T-helper 1 cell (primary cell): ENCODE measurements at regions not wholly inside any gene's neighbourhood (a gene's known extent, or its start where the extent isn't known, plus 50 kb on each side); places are given as distances from the start of the nearest gene placed in this dataset.

ENCODE experiments used
- DNase-seq, 5 donors: peaks; one replicate each; pipeline ENCODE4 v3.0.0-alpha.2; 2012 to 2020

DNA sequence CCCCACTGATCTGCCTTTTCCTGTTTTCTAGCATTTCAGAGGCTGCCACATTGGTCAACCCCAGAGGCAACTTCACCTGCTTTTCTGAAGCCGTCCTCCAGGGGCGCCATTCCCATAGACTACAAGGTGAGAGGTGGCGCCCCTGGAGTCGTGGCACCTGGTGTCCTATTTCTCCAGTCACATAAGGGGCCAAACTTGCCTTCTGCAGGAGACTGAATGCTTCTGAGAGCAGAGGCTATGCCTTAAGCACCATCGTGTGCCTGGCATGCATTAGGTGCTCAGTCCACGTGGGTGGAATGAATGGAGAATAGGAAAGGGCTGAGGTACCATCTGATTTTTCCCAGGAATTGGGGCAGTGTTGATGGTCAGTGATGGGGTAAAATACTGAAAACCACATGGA lies 164.8 kb downstream of the HAPSTR1 start:
- peak in 1 of 5 donors; percentile 11 for DNase-seq

DNA sequence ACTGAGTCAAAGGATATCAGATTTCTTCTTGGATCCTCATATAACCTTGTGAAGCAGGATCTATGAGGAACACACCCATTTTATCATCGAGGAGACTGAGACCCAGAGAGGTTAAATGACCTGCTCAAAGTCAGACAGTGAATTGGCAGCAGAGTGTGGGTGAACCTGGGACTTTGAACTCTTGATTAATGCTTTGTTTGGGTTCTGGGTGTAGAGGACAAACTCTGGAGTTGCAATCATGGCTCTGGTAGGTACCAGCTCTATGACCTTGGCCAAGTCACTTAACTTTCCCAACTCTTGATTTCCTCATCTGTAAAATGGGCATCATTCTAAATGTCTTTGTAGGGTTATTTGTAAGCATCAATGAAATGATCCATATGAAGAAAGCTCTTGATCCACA lies 166.4 kb downstream of the HAPSTR1 start:
- no peak for DNase-seq

DNA sequence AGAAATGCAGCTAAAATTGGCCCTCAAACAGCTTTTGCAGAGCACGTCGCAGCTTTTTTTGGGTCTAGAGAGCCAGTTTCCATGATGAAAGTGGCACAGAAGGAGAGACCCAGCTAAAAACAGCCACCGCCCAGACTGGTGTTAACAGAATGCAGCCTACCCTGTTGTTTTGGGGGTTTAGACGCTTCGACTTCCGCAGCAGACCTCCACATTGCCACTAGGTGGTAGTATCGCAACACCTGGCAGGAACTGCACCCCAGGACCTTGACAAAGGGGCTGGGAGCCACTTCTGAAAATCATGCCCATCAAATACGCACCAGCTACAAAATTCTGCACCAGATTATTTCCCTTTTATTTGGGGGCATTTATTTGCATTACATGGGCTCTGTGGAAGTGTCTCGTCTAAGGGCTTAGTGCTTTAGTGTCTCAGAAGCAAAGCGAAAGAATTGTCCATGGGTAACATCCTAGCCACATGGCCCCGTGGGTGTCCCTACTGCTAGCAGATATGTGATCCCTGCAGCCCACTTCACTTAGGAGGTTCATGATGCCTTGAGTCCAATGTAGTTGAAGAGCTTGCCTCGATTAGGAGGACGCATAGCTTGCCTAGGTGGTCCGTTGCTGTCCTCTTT lies 167.1 kb downstream of the HAPSTR1 start:
- peak in 1 of 5 donors; percentile 14 for DNase-seq

DNA sequence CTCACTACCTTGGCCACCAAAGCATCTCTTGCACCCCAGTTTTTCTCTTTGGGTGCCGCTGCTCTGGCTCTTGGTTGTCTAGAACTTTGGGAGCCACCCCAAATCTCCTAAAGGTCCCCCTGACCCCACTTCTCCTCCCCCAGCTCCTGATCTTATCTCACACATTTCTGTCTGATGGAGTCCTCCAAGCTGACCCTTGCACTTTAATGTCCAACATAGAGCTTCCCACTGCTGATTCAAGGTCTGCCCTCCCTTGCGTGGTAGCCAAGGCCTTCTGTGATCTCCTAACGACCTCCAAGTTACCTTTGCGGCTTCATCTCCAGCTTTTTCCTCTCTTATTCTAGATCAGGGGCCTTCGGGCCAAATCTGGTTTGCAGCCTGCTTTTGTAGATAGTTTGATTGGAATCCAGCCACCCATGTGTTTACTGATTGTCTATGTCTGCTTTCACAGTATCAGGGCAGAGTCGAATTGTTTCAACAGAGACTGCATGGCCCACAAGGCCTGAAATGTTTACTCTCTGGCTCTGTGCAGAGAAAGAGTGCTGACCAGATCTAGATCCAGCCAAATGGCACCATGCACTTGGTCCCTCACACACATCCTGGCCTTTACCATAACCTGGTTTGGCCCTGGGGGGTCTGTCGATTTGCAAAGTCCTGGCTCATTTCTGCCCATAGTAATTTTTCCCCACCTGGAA lies 168.6 kb downstream of the HAPSTR1 start:
- DNase-seq = no peak

DNA sequence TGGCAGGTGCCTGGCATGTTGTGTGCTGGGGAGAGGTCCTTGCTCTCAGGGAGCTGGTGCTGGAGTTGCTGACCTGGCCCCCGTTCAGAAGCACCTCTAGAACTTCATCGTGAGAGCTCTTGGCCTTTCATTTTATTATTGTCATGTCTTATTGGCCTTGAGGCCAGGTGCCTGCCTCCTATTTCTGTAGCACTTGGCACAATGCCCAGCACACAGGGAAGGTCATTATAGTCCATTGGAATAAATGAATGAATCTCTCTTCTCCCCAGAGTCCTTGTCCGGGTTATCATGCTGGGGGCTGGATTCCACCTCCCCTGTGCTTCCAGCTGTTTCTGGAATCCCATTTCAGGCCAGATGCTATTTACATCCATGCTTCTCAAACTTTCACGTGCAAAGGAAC lies 169.2 kb downstream of the HAPSTR1 start:
- no peak for DNase-seq

DNA sequence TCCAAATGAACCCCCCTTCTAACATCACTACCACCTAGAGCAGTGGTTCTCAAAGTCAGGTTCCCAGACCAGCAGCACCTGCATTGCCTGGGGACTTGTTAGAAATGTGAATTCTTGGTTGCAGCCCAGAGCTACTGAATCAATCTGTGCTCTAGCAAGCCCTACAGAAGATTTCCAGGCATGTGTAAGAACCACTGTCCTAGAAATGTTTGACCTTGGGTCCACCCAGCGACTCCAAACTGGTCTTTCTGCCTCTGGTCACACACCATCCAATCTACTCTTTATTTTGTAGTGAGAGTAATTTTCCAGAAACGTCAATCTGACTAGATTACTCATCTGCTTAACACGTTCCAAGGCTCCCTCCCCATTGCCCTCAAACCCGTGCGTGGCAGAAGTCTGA lies 169.9 kb downstream of the HAPSTR1 start:
- DNase-seq = no peak

DNA sequence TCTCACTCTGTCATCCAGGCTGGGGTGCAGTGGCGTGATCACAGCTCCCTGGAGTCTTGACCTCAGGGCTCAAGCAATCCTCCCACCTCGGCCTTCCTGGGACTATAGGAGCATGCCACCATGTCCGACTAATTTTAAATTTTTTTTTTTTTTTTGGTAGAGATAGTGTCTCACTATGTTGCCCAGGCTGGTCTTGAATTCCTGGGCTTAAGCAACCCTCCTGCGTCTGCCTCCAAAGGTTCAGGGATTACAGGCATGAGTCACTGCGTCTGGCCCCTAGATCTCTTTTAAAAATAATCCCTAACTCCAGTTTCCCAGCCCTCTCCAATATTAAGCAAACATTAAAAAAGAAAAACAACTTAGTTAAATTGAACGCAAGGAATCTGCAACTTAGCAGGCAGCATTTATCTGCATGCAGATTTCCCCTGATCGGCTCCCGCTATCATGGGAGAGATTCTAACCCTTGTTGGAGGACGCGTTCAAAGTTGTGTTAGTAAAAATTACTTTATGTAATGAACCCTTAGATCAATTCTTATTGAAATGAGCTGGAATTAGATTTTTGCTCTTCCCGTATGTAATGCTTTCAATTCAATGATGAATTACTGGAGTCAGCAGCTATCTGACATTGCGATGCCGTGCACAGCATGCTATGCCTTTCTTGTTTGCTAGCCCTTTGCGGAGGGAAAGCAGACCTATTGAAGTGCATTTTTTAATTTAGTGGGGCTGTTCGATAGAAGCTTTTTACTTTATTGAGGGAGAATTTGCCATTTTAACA lies 171.7 kb downstream of the HAPSTR1 start:
- no peak for DNase-seq

DNA sequence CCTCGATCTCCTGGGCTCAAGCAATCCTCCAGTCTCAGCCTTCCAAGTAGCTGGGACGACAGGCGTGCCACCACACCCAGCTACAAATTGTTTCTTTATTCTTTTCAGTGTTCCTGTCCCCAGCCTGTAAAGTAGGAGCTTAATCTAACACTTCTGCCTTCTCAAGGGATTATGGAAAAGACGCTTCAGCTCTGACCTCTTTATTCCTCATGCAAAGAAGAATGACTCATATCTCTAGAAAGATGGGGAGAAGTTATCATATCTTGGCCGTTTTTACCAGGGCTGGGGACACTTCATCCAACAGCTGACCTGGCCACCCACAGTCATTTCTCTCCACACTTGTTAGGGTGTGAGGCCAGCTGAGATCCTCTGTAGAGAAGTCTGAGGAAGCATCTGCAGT lies 172.6 kb downstream of the HAPSTR1 start:
- DNase-seq = no peak

DNA sequence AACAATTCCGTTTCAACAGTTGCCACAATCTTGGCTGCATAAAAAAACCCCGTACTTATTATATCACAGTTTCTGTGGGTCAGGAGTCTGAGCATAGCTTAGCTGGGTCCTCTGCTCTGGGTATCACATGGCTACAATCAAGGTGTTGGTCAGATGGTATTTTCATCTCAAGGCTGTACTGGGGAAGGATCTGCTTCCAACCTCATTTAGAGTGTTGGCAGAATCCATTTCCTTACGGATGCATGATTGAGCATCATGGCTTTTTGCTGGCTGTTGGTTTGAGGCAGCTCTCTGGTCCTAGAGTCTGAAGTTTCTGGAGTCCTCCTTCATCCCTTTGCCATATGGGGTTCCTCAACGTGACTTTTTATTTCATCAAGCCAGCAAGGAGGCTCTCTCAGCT lies 177.0 kb downstream of the HAPSTR1 start:
- no peak for DNase-seq

DNA sequence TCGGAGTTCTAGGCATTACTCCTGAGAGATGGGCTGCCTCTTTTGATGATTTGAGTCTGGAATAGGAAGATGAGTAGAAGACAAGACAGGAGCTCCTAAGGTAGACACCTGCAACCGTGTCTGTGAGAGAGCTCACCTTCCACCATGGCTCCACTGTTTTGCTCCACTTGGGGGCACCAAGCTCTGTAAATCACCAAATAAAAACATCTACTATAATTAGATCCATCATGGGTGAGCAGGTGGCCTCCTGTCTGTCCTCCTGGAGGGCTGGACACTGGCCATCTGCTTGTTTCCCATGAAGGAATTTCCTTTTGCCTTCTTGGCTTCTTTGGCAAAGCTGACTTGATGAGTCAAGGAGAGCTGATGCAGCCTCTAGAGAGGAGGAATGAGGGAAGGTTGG lies 179.0 kb downstream of the HAPSTR1 start:
- no peak for DNase-seq

DNA sequence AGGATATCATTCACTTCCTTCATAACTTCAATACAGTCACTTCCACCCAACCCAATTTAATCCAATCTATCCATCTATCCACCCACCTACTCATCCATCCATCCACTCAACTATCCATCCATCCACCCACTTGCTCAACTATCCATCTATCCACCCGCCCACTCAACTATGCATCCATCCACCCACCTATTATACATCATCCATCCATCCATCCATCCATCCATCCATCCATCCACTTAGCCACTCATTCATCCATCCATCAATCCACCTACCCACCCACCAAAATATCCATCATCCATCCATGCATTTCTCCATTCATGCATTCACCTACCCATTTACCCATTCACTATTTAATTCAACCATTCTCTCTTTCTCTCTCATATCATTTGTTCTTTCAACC lies 179.5 kb downstream of the HAPSTR1 start:
- no peak for DNase-seq

DNA sequence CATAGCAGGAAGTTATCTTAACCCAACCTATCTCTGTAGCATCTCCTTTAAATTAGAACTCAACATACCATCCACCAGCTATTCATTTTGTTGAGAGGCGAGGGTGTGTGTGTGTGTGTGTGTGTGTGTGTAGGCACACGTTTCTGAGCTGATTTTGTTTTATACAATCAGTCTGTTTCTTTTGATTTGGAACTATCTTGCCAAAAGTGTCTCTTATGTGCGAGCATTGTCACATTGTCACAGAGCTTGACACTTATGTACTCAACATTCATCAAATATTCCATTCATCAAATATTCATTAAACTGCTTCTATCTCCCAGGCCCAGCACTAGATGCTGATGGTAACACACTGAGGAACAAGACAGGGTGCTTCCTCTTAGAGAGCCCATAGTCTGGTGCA lies 180.4 kb downstream of the HAPSTR1 start:
- DNase-seq = no peak

DNA sequence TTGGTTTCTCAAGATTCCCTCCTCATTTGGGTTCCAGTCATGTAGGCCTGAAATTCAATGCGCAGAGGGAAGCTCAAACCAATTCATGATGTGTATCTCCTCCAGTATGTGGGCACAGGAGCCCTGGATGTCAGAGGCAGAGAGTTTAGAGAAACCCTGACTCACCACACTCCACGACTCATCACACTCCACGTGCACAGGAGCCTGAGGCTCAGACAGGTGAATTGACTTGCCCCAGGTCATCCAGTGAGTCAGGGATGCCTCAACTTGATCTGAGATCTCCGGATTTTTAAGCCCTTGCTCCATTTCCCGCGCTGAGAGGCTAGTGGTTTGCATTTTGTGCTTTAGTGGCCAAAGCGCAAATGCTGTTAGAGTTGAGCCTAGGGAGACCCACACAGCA lies 183.9 kb downstream of the HAPSTR1 start:
- DNase-seq = no peak

DNA sequence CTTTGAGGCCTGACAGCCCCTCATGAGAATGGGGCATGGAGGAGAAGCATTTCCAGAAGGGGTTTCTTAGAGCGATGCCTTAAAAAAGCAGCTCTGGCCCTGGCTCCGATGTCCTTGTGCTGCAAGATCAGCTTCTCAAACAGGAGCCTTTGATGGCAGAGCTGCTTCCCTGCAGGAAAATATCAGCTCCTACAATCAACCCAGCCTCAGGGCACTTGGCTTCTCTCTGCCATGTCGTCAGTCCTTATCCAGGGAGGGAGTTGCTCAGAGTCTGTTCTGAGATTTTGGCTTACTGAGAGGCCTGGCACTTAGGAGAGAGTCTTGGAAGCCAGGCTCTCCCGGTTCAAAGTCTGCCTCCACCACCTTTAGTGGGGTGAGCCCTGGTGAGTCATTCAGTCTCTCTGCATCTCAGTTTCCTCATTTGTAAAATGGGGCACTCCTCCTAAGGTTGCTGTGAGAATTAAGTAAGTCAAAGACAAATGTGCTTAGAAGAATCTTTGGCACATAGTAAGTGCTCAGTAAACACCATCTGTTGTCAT lies 184.4 kb downstream of the HAPSTR1 start:
- DNase-seq = no peak

DNA sequence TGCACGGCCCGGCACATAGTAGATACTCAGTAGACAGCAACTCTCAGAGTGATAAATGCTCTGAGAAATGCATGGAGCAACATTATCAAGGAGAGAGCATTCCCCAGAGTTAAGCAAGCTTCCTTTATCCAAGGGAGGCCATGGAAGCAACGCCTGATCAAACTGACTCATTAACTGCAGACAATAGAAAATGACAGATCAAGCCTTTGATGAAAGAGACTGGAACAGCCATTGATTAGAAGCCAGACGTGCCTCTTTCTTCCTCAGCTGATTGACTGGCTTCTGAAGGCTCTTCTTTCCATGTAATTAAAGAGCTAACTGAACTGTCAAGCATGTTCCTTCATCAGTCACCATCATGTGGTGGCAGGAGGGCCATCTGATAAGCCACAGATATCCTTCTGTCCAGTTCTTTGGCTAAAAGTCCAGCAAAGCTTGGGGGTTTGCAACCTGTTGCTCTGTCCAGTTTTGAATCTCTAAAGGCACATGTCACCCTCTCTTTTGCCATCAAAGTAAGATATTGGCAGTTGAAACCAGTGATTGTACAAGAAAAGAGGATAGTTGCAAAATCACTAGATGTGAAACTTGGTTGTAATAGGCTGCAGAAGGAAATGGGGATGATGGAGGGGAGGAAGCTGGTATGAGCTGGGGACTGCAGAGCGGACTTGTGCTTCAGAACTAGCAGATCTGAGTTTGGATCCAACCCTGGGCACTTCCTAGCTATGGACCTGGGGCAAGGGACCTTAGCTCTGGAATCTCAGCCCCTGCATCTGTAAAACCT lies 188.0 kb downstream of the HAPSTR1 start:
- DNase-seq = no peak

DNA sequence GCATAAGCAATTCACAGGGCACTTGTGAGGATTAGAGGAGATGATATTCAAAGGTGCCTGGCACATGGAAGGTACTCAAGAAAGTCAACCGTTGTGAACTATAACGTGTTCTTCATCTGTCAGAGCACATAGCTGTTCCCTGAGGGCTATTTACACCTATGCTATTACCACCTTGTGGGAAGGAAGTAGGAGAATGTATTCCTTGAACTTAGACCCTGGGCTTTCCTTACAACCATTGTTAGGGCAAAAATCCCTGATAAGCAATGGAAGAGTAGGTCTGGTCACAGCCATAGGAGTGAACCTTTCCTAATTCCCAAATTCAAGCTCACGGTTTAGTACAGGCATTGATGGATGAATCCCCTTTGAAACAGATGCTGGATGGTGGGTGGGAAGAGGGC lies 188.6 kb downstream of the HAPSTR1 start:
- no peak for DNase-seq

DNA sequence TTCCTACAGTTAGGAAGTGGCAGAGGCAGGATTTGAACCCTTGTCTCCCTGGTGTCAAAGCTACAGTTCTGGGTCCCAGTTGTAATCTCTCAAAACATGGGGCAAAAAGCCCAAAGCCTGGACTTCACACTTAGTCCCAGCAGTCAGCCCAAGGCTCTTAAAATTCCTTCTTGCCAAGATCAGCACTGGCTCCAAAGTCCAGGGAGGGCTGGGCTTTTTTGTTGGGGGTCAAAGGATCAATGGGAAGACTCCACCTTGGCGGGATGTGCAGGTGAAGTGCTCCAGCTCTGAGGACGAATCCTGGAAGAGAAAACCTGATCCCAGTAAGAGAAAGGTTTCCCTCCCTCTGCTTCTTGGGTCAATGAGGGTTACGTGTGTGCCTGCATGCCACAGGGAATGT lies 195.5 kb downstream of the HAPSTR1 start:
- DNase-seq = no peak

DNA sequence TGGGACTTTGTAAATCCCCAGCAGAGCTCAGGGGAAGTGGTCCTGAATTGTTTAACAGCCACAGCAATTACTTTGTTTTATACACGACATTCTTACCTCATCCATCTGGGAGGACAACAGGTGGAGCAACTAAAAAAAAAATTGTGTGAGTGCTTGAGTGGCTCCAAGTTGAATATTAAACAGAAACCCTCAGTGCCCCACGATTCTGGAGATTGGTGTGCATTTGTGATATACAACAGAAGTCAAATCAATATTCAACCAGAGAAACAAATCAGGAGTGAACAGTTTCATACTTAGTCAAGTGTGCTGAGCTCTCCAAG lies 204.8 kb downstream of the HAPSTR1 start:
- DNase-seq = no peak

DNA sequence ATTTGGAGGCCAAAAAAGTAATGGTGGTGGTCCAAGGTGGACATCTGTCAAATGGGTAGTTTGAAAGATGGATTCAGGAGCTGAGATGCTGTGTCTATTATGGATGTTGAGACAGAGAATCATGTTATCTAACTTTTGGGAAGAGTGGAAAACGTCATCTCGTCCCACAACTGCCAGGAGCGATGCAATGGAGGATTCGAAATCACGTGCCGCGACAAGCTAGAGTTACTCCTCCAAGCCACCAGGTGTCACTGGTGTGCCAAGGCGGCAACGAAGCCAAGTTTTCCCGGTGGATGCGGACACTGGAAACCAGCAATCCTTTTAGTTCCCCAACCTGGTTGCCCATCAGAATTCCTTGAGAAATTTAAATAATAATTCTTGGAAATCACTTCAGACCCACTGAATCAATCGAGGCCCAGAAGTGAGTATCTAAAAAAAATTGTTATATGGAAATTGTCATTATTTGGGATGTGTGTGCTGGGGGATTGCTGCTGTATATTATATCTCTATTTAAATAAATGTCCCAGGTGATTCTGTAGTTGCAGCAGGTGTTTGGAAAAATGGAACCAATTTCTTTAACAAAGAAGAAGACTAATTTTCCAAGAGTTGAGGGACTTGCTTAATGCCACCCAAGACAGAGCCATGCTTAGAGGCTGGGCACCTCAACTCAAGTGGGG lies 206.1 kb downstream of the HAPSTR1 start:
- DNase-seq = no peak

DNA sequence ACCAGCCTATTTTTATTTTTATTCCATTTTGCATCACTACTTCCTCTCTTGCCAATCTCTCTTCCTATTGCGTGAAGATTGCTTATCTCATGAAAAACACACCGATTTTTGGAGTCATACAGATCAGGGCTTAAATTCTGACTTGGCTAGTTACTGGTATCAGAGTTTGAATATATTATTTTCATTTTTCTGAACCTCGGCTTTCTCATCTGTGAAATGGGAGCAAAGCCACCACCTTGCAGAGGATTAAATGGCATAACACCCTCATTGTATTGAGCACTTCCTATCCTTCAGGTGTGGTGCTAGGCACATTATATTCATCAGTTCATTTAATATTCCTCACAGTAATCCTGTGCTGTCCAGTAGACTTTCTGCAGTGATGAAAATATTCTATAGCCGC lies 208.8 kb downstream of the HAPSTR1 start:
- DNase-seq = no peak

DNA sequence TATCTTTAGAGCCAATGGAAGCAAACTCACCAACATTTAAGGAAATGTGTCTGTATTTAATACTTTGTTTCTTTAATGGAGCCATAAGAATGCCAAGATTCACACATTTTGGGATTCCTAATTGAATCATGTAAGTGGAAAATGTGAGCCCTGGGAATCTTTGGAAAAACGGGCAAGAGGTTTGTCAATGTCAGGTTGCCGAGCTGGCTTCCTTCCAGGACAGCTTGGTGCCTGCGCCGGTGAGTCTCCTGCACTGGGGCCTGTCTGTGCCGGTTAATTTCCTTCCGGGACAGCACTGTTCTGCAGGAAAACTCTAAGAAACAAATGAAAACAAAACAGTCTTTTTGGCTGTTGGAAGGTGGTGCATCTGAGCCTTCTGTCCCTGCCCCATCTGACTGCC lies 210.6 kb downstream of the HAPSTR1 start:
- no peak for DNase-seq

DNA sequence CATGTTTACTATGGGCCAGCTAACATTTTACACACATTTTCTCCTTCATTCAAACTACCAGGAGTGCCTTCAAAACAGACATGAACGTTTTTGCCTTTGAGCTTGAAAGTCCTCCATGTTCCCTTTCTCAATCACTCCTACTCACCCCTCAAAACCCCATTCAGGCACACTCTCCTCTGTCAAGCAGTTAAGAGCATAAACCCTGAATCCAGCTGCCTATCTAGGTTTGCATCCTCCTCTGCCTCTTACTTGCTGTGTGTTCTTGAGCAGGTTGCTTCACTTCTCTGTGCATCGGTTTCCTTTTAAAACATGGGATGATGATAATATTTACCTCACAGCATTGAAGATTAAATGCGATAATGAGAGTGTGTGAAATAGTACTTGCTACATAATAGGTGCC lies 215.3 kb downstream of the HAPSTR1 start:
- no peak for DNase-seq

DNA sequence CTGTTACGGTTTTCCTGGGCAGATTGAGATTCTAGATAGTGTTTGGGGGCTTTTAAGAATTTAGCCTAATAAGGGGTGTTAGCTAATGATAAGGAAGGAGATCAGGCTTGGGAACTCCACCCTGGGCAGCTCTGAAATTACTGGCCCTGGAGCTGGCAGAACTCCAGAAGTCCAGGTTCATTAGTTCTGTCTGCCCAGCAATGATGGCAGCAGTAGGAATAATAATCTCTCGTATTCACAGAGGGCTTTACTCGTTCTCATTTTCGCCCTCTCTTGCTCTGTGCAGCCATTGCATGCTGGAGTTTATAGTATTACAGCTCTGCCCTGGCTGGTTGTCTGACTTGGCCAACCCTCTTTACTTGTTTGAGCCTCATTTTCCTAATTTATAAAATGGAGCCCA lies 216.0 kb downstream of the HAPSTR1 start:
- DNase-seq = no peak
